Fibroblast of lung (primary cell): ENCODE measurements at regions not wholly inside any gene's neighbourhood (a gene's known extent, or its start where the extent isn't known, plus 50 kb on each side); places are given as distances from the start of the nearest gene placed in this dataset.

Experiments
- EZH2 ChIP-seq: IDR thresholded peaks from 2 replicates; pipeline ENCODE4 v1.5.1; 2012; ENCODE audit warnings: low read length, control low read depth, mild to moderate bottlenecking; ENCODE audit errors: missing control alignments
- TF ChIP-seq, protein P1 (sequence below), 2 donors: IDR thresholded peaks in 1 of 2; conservative IDR thresholded peaks in 1 of 2; 1 replicate in 1 of 2; 2 replicates in 1 of 2; pipeline ENCODE4 v1.5.1; 2011 to 2012; ENCODE audit warnings: low read length in 2 of 2, control low read depth in 1 of 2, inconsistent platforms in 1 of 2, low read depth in 1 of 2, mild to moderate bottlenecking in 1 of 2

DNA sequence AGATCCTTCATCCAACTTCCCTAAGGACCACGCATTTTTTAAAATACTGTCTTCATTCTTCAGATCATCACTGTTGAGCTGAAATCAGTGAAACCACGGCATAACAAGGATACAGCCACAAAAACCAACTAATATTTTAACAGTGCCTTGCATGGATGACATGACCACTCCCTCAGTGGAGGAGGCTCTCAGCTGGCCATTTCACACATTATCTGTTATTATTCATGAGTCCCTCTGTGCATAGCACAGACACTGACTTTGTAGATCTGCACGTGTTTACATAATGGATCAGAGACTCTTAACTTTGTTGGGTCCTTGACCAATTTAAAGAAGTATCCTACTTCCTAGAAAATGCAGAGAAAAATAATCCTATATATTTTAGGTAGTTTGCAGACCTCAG is 104.8 kb upstream of the NUDT7 start:
- TF ChIP-seq, protein P1, sequence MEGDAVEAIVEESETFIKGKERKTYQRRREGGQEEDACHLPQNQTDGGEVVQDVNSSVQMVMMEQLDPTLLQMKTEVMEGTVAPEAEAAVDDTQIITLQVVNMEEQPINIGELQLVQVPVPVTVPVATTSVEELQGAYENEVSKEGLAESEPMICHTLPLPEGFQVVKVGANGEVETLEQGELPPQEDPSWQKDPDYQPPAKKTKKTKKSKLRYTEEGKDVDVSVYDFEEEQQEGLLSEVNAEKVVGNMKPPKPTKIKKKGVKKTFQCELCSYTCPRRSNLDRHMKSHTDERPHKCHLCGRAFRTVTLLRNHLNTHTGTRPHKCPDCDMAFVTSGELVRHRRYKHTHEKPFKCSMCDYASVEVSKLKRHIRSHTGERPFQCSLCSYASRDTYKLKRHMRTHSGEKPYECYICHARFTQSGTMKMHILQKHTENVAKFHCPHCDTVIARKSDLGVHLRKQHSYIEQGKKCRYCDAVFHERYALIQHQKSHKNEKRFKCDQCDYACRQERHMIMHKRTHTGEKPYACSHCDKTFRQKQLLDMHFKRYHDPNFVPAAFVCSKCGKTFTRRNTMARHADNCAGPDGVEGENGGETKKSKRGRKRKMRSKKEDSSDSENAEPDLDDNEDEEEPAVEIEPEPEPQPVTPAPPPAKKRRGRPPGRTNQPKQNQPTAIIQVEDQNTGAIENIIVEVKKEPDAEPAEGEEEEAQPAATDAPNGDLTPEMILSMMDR (conservative IDR thresholded peaks at IDR 0.05 in 1 of 2, IDR thresholded peaks at IDR 0.05 in 1 of 2; ENCODE audit: low read depth in 1 of 2, low read length in 2 of 2): no peak
- TF ChIP-seq EZH2: no peak
